ENCODE measurements at regions not wholly inside any gene's neighbourhood (a gene's known extent, or its start where the extent isn't known, plus 50 kb on each side); places are given as distances from the start of the nearest gene placed in this dataset.

DNA sequence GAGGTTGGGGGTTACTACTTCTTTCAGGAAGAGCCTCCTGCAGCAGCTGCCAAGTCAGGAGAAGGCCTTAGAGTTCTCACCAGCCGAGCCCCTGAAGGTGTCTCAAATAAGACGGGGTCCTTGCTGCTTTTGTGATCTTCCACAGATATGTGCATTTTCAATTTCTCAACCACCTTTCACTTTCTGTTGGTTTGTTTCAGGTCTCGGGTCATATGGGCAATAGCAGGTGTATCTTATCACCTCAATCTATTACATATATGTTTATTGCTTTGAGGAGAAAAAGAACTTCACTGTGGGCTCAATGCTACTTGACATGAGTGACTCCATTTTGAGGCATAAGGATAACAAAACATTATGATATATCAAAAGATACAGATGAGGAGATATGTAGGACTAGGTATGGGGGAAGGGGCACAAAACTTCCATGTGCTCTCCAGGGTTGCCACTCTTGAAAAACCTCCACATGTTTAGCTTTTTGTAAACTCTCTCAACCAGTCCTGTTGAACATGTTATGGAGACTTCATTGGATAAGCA lies 1171.4 kb upstream of the ADGRL2 start:
- H3K9ac ChIP-seq (ENCODE audit: low read length): no peak overlapping the region
- H3K4me2 ChIP-seq (ENCODE audit: low read length, poor library complexity, severe bottlenecking): no peak overlapping the region
- no peak overlapping the region for H2BK120ac ChIP-seq (ENCODE audit: low read depth, low read length)
- H2AK5ac ChIP-seq (ENCODE audit: low read length, severe bottlenecking): no peak overlapping the region
- no peak overlapping the region for H3K18ac ChIP-seq (ENCODE audit: low read depth in 1 of 2, low read length in 2 of 2)
- H3K4me3 ChIP-seq (ENCODE audit: insufficient read depth in 1 of 2, low read depth in 1 of 2, low read length in 2 of 2): no peak overlapping the region
- no peak overlapping the region for H4K91ac ChIP-seq (ENCODE audit: low read length)
- no peak overlapping the region for H2AFZ ChIP-seq (ENCODE audit: low read depth, low read length)
- DNase-seq: no peak
- H2BK15ac ChIP-seq (ENCODE audit: low read depth, poor library complexity, severe bottlenecking): no peak overlapping the region
- no peaks in the 10 kb centered on the region for H3K36me3 ChIP-seq (ENCODE audit: control insufficient read depth in 1 of 2, insufficient read depth in 2 of 2, low read depth in 1 of 2, low read length in 2 of 2)
- peaks cover 1% of the 10 kb centered on the region for H3K4me1 ChIP-seq (ENCODE audit: control insufficient read depth, insufficient read depth, low read depth, low read length)
- H3K27ac ChIP-seq (ENCODE audit: low read length, poor library complexity, severe bottlenecking): no peak overlapping the region
- no peak overlapping the region for H3K14ac ChIP-seq (ENCODE audit: low read length in 2 of 2)
- H3K27me3 ChIP-seq (ENCODE audit: control insufficient read depth in 1 of 2, insufficient read depth in 1 of 2, low read length in 2 of 2): no peaks in the 10 kb centered on the region
- H3K9me3 ChIP-seq (ENCODE audit: control insufficient read depth, low read length): no peaks in the 10 kb centered on the region
- H3K79me1 ChIP-seq (replicated peaks; ENCODE audit: low read length, poor library complexity, severe bottlenecking): no peaks in the 10 kb centered on the region
- no peak overlapping the region for H2BK12ac ChIP-seq (ENCODE audit: low read length in 2 of 2)
- H2BK5ac ChIP-seq (ENCODE audit: low read depth, low read length, poor library complexity, severe bottlenecking): no peak overlapping the region
- no peak overlapping the region for H3K23ac ChIP-seq (ENCODE audit: low read length in 2 of 2)
- H3K4ac ChIP-seq (ENCODE audit: low read depth in 1 of 2, low read length in 2 of 2): no peak overlapping the region
- no peak overlapping the region for H4K8ac ChIP-seq (ENCODE audit: low read length)
- 100% methylated on average over 2 of the region's 3 CpGs for WGBS

- Histone ChIP-seq H4K91ac (ENCODE audit: low read length) (no peak overlapping the region), H3K9ac (ENCODE audit: low read length) (no peak overlapping the region), H2BK5ac (ENCODE audit: low read depth, low read length, poor library complexity, severe bottlenecking) (no peak overlapping the region), H3K14ac (ENCODE audit: low read length in 2 of 2) (no peak overlapping the region), H3K27ac (ENCODE audit: low read length, poor library complexity, severe bottlenecking) (no peak overlapping the region), H3K4me3 (ENCODE audit: insufficient read depth in 1 of 2, low read depth in 1 of 2, low read length in 2 of 2) (no peak overlapping the region), H3K36me3 (ENCODE audit: control insufficient read depth in 1 of 2, insufficient read depth in 2 of 2, low read depth in 1 of 2, low read length in 2 of 2) (no peaks in the 10 kb centered on the region), H3K4me1 (ENCODE audit: control insufficient read depth, insufficient read depth, low read depth, low read length) (no peaks in the 10 kb centered on the region), H2AK5ac (ENCODE audit: low read length, severe bottlenecking) (no peak overlapping the region), H3K4ac (ENCODE audit: low read depth in 1 of 2, low read length in 2 of 2) (no peak overlapping the region), H2BK120ac (ENCODE audit: low read depth, low read length) (no peak overlapping the region), H3K27me3 (ENCODE audit: control insufficient read depth in 1 of 2, insufficient read depth in 1 of 2, low read length in 2 of 2) (no peaks in the 10 kb centered on the region), H3K9me3 (ENCODE audit: control insufficient read depth, low read length) (no peaks in the 10 kb centered on the region), H3K79me1 (replicated peaks; ENCODE audit: low read length, poor library complexity, severe bottlenecking) (no peaks in the 10 kb centered on the region), H2BK15ac (ENCODE audit: low read depth, poor library complexity, severe bottlenecking) (no peak overlapping the region), H3K4me2 (ENCODE audit: low read length, poor library complexity, severe bottlenecking) (no peak overlapping the region), H4K8ac (ENCODE audit: low read length) (no peak overlapping the region), H2BK12ac (ENCODE audit: low read length in 2 of 2) (no peak overlapping the region), H3K23ac (ENCODE audit: low read length in 2 of 2) (no peak overlapping the region), H3K18ac (ENCODE audit: low read depth in 1 of 2, low read length in 2 of 2) (no peak overlapping the region), H2AFZ (ENCODE audit: low read depth, low read length) (no peak overlapping the region)
- WGBS: 73% methylated on average over 3 of the region's 4 CpGs
- DNase-seq: no peak
These were observed 1176.1 kb upstream of the ADGRL2 start for GRCh38 chr1:80624682-80625081.

- no peak overlapping the region for H2BK5ac ChIP-seq (ENCODE audit: low read depth, low read length, poor library complexity, severe bottlenecking)
These were observed 1193.7 kb upstream of the ADGRL2 start for GRCh38 chr1:80607064-80607463.

DNA sequence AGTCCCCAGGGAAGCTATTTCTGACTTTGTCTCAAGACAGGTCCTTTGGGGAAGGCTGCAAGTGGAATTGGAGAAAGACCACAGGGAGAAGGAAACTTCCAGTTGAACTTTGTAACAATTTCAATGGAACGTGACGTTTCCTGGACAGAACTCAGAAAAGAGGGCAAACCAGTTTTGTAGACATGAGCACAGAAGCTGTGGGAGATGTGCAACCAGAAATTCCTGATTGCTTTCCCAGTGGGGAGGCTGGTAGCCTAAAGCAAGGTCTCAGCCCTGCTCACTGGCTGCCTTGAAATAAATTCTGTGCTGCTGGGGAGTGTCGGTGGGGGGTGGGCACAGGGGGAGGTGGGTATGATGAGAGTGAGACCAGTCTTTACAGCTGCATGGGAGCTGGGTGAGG lies 1206.7 kb upstream of the ADGRL2 start:
- Histone ChIP-seq H3K14ac (ENCODE audit: low read length in 2 of 2) (no peak overlapping the region), H2AFZ (ENCODE audit: low read depth, low read length) (no peak overlapping the region), H3K36me3 (ENCODE audit: control insufficient read depth in 1 of 2, insufficient read depth in 2 of 2, low read depth in 1 of 2, low read length in 2 of 2) (no peaks in the 10 kb centered on the region), H2BK12ac (ENCODE audit: low read length in 2 of 2) (no peak overlapping the region), H4K91ac (ENCODE audit: low read length) (no peak overlapping the region), H3K27me3 (ENCODE audit: control insufficient read depth in 1 of 2, insufficient read depth in 1 of 2, low read length in 2 of 2) (no peaks in the 10 kb centered on the region), H3K27ac (ENCODE audit: low read length, poor library complexity, severe bottlenecking) (no peak overlapping the region), H3K79me1 (replicated peaks; ENCODE audit: low read length, poor library complexity, severe bottlenecking) (no peaks in the 10 kb centered on the region), H3K23ac (ENCODE audit: low read length in 2 of 2) (no peak overlapping the region), H2BK15ac (ENCODE audit: low read depth, poor library complexity, severe bottlenecking) (no peak overlapping the region), H2AK5ac (ENCODE audit: low read length, severe bottlenecking) (no peak overlapping the region), H2BK5ac (ENCODE audit: low read depth, low read length, poor library complexity, severe bottlenecking) (no peak overlapping the region), H3K9me3 (ENCODE audit: control insufficient read depth, low read length) (peaks cover 30% of the 10 kb centered on the region), H2BK120ac (ENCODE audit: low read depth, low read length) (no peak overlapping the region), H3K4me1 (ENCODE audit: control insufficient read depth, insufficient read depth, low read depth, low read length) (no peaks in the 10 kb centered on the region), H3K4ac (ENCODE audit: low read depth in 1 of 2, low read length in 2 of 2) (no peak overlapping the region), H3K9ac (ENCODE audit: low read length) (no peak overlapping the region), H3K4me2 (ENCODE audit: low read length, poor library complexity, severe bottlenecking) (no peak overlapping the region), H3K18ac (ENCODE audit: low read depth in 1 of 2, low read length in 2 of 2) (no peak overlapping the region), H4K8ac (ENCODE audit: low read length) (no peak overlapping the region), H3K4me3 (ENCODE audit: insufficient read depth in 1 of 2, low read depth in 1 of 2, low read length in 2 of 2) (no peak overlapping the region)
- no peak for DNase-seq
- 91% methylated on average over 3 of the region's 3 CpGs for WGBS

More at GRCh38 chr1:80607064-80607463, 1193.7 kb upstream of the ADGRL2 start:
- DNase-seq: no peak
- Histone ChIP-seq H4K91ac (ENCODE audit: low read length) (no peak overlapping the region), H4K8ac (ENCODE audit: low read length) (no peak overlapping the region), H3K4me1 (ENCODE audit: control insufficient read depth, insufficient read depth, low read depth, low read length) (no peaks in the 10 kb centered on the region), H2BK120ac (ENCODE audit: low read depth, low read length) (no peak overlapping the region), H2BK15ac (ENCODE audit: low read depth, poor library complexity, severe bottlenecking) (no peak overlapping the region), H3K14ac (ENCODE audit: low read length in 2 of 2) (no peak overlapping the region), H3K4ac (ENCODE audit: low read depth in 1 of 2, low read length in 2 of 2) (no peak overlapping the region), H3K9me3 (ENCODE audit: control insufficient read depth, low read length) (peaks cover 13% of the 10 kb centered on the region), H3K4me2 (ENCODE audit: low read length, poor library complexity, severe bottlenecking) (no peak overlapping the region), H3K9ac (ENCODE audit: low read length) (no peak overlapping the region), H3K36me3 (ENCODE audit: control insufficient read depth in 1 of 2, insufficient read depth in 2 of 2, low read depth in 1 of 2, low read length in 2 of 2) (no peaks in the 10 kb centered on the region), H2AFZ (ENCODE audit: low read depth, low read length) (no peak overlapping the region), H3K79me1 (replicated peaks; ENCODE audit: low read length, poor library complexity, severe bottlenecking) (no peaks in the 10 kb centered on the region), H3K4me3 (ENCODE audit: insufficient read depth in 1 of 2, low read depth in 1 of 2, low read length in 2 of 2) (no peak overlapping the region), H3K27me3 (ENCODE audit: control insufficient read depth in 1 of 2, insufficient read depth in 1 of 2, low read length in 2 of 2) (no peaks in the 10 kb centered on the region), H2AK5ac (ENCODE audit: low read length, severe bottlenecking) (no peak overlapping the region), H3K27ac (ENCODE audit: low read length, poor library complexity, severe bottlenecking) (no peak overlapping the region), H3K18ac (ENCODE audit: low read depth in 1 of 2, low read length in 2 of 2) (no peak overlapping the region), H3K23ac (ENCODE audit: low read length in 2 of 2) (no peak overlapping the region), H2BK12ac (ENCODE audit: low read length in 2 of 2) (no peak overlapping the region)

Measured in mesenchymal stem cell (in vitro differentiated cells and primary cell).